Transverse colon (tissue), 4 donors: ENCODE measurements at regions not wholly inside any gene's neighbourhood (a gene's known extent, or its start where the extent isn't known, plus 50 kb on each side); places are given as distances from the start of the nearest gene placed in this dataset.

Experiments
- DNase-seq: peaks from one replicate; pipeline ENCODE4 v3.0.0-alpha.2; 2019
- H3K27ac ChIP-seq, 4 donors: fragments of 200-600 bp; sonication (generic); 2 replicates each; pipeline ENCODE4 v1.5.1; 2016 to 2018; ENCODE audit warnings: inconsistent platforms in 4 of 4
- H3K27me3 ChIP-seq: fragments of 200-600 bp; sonication (generic); 2 replicates; pipeline ENCODE4 v1.5.1; 2017; ENCODE audit warnings: inconsistent platforms
- H3K36me3 ChIP-seq, 4 donors: fragments of 200-600 bp; sonication (generic); 2 replicates each; pipeline ENCODE4 v1.5.1; 2017 to 2019; ENCODE audit warnings: inconsistent platforms in 4 of 4
- H3K4me1 ChIP-seq, 4 donors: fragments of 200-600 bp; sonication (generic); 2 replicates each; pipeline ENCODE4 v1.5.1; 2017 to 2020; ENCODE audit warnings: inconsistent platforms in 4 of 4
- H3K4me3 ChIP-seq, 4 donors: fragments of 200-600 bp; sonication (generic); 1 replicate in 1 of 4; 2 replicates in 3 of 4; pipeline versions ENCODE4 v1.5.1 to v1.6.1; 2017 to 2019; ENCODE audit warnings: inconsistent platforms in 4 of 4
- H3K9me3 ChIP-seq, 2 donors: fragments of 200-600 bp; sonication (generic); 2 replicates each; pipeline ENCODE4 v1.5.1; 2017 to 2019; ENCODE audit warnings: inconsistent platforms in 2 of 2
- EP300 ChIP-seq: sonication (generic); formaldehyde crosslinking; IDR thresholded peaks from one replicate; pipeline ENCODE4 v1.6.1; 2017; ENCODE audit warnings: antibody characterized with exemption, low read depth
- POLR2A ChIP-seq: fragments of 450-650 bp; IDR thresholded peaks from one replicate; pipeline ENCODE4 v1.6.1; 2016; ENCODE audit warnings: antibody characterized with exemption, mild to moderate bottlenecking, moderate library complexity
- POLR2AphosphoS5 ChIP-seq, 3 donors: sonication (generic); formaldehyde crosslinking; IDR thresholded peaks; one replicate each; pipeline ENCODE4 v1.6.1; 2016; ENCODE audit warnings: antibody characterized with exemption in 3 of 3
- WGBS, 2 donors: methylation state at CpG; one replicate each; pipeline ENCODE4 v1.1.5; 2018; ENCODE audit warnings: low coverage in 1 of 2; 5-methylcytosine and 5-hydroxymethylcytosine counted together
- in situ Hi-C, 4 donors: fragments of 200-750 bp; cut with MboI; loops; one replicate each; pipeline versions ENCODE4 v1.15.0 to v1.15.1; 2017; ENCODE audit warnings: low sequenced_read_pairs in 3 of 4, low pct_ligation_motif_present in 1 of 4, low pct_unique_long_range_greater_than_20kb in 1 of 4
- intact Hi-C: fragments of 100-400 bp; cut with DNase I; formaldehyde crosslinking; loops from one replicate; pipeline ENCODE4 v1.15.1; 2023; ENCODE audit warnings: low total_unique reads
- TF ChIP-seq, protein P1 (sequence below), 5 experiments: fragments of 200-600 bp in 3 of 5; fragments of 450-650 bp in 2 of 5; sonication (generic) in 3 of 5; IDR thresholded peaks; 1 replicate in 2 of 5; 2 replicates in 3 of 5; pipeline ENCODE4 v1.5.1; 2016 to 2017; ENCODE audit warnings: antibody characterized with exemption in 5 of 5, inconsistent platforms in 3 of 5, mild to moderate bottlenecking in 2 of 5, moderate library complexity in 1 of 5

DNA sequence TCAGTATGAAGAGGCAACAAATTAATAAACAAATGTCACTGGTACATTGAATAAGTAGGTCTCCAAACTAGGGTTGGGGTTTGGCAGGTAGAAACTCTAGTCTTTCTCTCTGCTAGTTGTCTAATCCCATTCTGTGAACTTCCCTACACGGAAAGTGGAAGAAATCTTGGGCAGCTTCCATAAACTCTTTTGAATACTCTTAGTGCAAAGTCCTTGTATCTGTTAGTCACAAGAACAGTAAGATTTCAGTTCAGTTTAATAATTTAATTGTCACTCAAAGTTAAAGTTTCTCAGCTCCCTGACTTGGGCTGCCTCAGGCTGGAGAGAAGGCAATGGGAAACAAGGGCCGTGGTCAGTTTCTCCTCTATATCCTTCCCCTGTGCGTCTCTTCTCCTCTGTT is 135.4 kb upstream of the MDM1 start:
- Histone ChIP-seq H3K9me3 (no peaks in the 10 kb centered on the region), H3K27ac (peak overlapping the region in 1 of 4 donors; percentile 9), H3K27me3 (no peaks in the 10 kb centered on the region), H3K4me3 (no peak overlapping the region), H3K4me1 (peaks cover 0 to 21% (median 0%) of the 10 kb centered on the region in 4 donors), H3K36me3 (no peaks in the 10 kb centered on the region)
- WGBS, 2 donors, result 66 to 72% methylated on average over 3 of the region's 3 CpGs
- DNase-seq, result no peak
- intact Hi-C loops (no loop called here), in situ Hi-C loops (loop anchor here in 1 of 4 donors (25.0 kb wide), 1 partner anchor 105 kb away; no protein-coding TSS in a partner anchor)
- TF ChIP-seq, protein P1, sequence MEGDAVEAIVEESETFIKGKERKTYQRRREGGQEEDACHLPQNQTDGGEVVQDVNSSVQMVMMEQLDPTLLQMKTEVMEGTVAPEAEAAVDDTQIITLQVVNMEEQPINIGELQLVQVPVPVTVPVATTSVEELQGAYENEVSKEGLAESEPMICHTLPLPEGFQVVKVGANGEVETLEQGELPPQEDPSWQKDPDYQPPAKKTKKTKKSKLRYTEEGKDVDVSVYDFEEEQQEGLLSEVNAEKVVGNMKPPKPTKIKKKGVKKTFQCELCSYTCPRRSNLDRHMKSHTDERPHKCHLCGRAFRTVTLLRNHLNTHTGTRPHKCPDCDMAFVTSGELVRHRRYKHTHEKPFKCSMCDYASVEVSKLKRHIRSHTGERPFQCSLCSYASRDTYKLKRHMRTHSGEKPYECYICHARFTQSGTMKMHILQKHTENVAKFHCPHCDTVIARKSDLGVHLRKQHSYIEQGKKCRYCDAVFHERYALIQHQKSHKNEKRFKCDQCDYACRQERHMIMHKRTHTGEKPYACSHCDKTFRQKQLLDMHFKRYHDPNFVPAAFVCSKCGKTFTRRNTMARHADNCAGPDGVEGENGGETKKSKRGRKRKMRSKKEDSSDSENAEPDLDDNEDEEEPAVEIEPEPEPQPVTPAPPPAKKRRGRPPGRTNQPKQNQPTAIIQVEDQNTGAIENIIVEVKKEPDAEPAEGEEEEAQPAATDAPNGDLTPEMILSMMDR (IDR thresholded peaks at IDR 0.05), result no peak
- TF ChIP-seq EP300, result no peak
- no peak for TF ChIP-seq POLR2AphosphoS5 (IDR thresholded peaks at IDR 0.05)
- TF ChIP-seq POLR2A, result no peak

DNA sequence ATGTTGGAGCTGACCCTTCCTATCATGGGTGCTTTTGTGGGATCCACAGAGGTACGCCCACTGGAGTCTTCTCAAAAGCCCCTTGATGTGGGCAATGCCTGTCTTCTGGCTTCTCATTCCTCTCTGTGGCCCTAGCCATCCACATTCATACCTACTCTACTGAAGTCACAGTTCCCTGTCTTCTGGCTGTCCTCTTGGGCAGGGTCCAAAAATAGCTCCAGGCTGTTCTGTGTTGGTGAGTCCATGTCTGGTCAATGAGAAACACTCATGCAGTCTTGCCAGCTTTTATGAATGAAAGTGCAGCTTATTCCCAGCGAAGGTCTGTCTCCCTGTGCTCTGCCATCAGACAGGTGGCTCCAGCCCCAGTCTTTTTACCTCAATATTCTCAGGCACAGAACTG is 135.9 kb upstream of the MDM1 start:
- Histone ChIP-seq H3K9me3 (no peaks in the 10 kb centered on the region), H3K27ac (peak overlapping the region in 1 of 4 donors; percentile 9), H3K27me3 (no peaks in the 10 kb centered on the region), H3K4me3 (no peak overlapping the region), H3K4me1 (peaks cover 0 to 21% (median 0%) of the 10 kb centered on the region in 4 donors), H3K36me3 (no peaks in the 10 kb centered on the region)
- no peak for DNase-seq
- WGBS, 2 donors, result 94 to 100% methylated on average over 1 to 2 of the region's 2 CpGs
- intact Hi-C loops, result no loop called here
- TF ChIP-seq POLR2A, result no peak
- no peak for TF ChIP-seq POLR2AphosphoS5 (IDR thresholded peaks at IDR 0.05)
- TF ChIP-seq, protein P1 (IDR thresholded peaks at IDR 0.05), result no peak
- TF ChIP-seq EP300, result no peak
- in situ Hi-C loops, result loop anchor here in 1 of 4 donors (25.0 kb wide), 1 partner anchor 106 kb away; no protein-coding TSS in a partner anchor

DNA sequence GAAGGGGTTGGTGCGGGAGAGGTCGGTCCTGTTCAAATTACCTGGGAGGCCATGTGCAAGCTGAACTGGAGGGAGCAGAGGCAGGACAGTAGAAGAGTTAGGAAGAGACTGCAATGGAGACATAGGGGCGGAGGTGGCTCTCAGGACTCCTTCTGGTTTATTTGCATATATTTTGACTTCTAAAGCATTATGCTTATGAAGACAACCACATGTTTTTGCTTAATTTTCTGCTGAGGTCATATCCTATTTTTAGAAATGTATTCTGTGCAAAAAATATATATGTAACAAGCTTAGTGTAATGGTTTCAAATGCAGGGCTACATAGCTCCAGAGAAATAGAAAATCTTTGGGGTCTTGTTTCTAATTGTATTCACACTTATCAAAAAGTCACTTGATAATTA is 137.0 kb upstream of the MDM1 start:
- DNase-seq, result no peak
- TF ChIP-seq, protein P1 (IDR thresholded peaks at IDR 0.05), result no peak
- TF ChIP-seq EP300, result no peak
- TF ChIP-seq POLR2A, result no peak
- 86 to 92% methylated on average over 3 of the region's 3 CpGs for whole genome bisulfite sequencing, 2 donors

DNA sequence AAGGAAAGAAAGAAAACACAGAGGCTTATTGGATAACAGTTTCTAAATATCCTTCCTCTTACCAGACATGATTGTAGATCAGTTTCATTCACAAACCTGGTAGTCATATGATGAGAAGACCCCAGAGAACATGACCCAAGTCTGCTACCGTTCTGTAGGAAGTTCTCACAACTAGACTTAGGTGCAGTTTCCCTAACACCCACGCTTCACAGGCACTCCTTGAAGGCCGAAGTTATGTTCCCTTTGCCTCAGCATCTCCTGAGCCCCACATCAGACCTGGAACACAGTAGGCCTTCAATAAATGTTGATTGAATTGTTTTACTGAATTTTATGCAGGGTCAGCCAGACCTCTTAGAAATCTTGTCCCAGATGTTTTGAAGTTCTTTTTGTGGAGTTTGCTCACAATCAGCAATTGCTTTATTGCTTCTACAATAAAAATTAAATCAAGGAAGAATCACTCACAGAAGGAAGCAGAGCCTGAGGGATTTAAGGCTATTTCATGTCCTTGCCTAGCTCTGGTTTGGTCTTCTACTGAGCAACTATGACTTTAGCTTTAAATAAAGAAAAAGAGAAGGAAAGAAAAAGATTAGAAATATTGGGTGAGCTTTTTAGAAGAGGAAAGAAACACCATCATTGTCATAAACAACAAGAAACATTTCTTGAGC is 138.6 kb upstream of the MDM1 start:
- no peak overlapping the region for H3K4me3 ChIP-seq
- intact Hi-C loops, result no loop called here
- H3K4me1 ChIP-seq, result peaks cover 0 to 25% (median 0%) of the 10 kb centered on the region in 4 donors
- no peaks in the 10 kb centered on the region for H3K36me3 ChIP-seq
- H3K9me3 ChIP-seq, result no peaks in the 10 kb centered on the region
- in situ Hi-C loops, result loop anchor here in 1 of 4 donors (25.0 kb wide), 1 partner anchor 108 kb away; no protein-coding TSS in a partner anchor
- no peak for DNase-seq
- no peak overlapping the region for H3K27ac ChIP-seq
- WGBS, 2 donors, result 46 to 66% methylated on average over 2 to 3 of the region's 3 CpGs
- no peaks in the 10 kb centered on the region for H3K27me3 ChIP-seq
- TF ChIP-seq POLR2AphosphoS5 (IDR thresholded peaks at IDR 0.05), result no peak

More for the DNA sequence above, 137.0 kb upstream of the MDM1 start:
- Histone ChIP-seq H3K27ac (no peak overlapping the region), H3K4me1 (peaks cover 0 to 21% (median 0%) of the 10 kb centered on the region in 4 donors), H3K36me3 (no peaks in the 10 kb centered on the region), H3K4me3 (no peak overlapping the region), H3K9me3 (no peaks in the 10 kb centered on the region), H3K27me3 (no peaks in the 10 kb centered on the region)
- intact Hi-C loops, result no loop called here
- in situ Hi-C loops, result loop anchor here in 1 of 4 donors (25.0 kb wide), 1 partner anchor 107 kb away; no protein-coding TSS in a partner anchor
